ENCODE measurements at regions not wholly inside any gene's neighbourhood (a gene's known extent, or its start where the extent isn't known, plus 50 kb on each side); places are given as distances from the start of the nearest gene placed in this dataset.

DNA sequence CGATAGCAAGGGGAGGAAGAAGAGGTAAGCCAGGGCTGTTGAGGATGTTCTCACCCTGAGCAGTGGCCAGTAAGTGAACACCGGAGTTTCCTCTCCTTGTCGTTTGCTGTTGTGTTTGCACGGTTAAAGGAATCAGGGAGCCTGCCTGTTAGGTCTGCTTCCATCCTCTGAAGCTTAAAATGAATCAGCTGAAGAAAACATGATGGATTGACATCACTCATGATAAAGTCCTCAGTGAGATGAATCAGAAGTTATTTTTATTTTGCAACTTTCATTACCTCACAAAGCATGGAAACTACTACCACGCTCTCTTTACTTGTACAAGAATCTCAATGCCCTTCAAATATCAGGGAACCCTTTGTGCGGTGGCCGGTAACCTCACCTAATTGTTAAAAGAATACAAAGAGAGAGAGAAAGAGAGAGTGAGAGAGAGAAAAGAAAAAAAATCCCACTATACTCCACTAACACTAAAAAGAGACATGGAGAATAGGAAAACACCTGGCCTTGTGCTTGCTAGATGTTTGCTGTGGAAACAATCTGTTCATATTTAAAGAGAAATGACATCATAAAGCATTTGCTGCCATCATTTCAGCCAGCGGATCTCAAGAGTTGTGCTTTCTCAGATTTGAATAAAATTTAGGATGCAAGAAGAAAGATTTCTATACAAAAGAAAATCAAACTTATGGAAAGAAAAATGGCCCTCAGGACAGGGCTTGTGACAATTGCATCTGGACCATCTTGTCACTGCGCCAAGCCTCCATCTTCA is 441.6 kb upstream of the SALL1 start:
- no peak for DNase-seq (ENCODE audit: low read depth in 2 of 2)

DNA sequence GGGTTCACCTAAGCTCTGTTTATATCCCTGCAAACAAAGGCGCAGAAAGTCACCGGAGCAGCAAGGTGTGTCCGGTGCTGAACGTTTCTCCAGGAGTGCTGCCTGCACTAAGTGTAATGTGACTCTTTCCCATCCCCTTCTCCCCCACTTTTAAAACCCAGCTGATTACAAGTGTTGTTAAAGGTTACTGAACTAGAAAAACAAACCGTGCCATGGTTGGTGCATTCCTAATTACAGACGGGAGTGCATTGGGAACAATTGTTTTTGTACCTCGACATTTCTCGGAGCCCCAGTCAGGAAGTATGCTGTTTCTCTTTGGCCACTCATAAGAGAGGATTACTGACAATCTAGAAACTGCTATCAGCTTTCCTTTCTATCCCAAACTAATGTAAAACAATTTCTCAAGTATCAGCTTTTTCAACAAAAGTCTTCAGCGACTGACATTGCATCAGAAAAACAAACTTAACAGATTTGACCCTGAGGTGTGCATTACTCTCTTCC is 441.0 kb upstream of the SALL1 start:
- no peak for DNase-seq (ENCODE audit: low read depth in 2 of 2)

DNA sequence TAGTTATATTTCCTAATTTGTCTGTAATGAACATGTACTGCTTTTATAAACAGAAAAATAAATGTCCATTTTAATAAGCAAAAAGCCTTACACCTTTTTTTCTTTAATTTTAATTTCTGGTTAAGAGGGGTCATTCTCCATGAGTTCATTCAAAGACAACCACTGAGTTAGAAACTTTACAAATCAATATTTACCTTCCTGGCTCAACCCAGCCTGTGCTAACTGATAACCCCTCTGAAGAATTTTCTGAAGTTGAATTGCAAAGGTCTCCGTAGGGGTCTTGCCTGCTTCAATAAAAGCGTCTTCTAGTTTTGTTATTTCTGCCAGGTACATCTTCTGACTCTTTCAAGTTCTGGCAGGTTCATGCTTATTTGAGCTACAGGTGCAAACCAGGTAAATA is 440.4 kb upstream of the SALL1 start:
- no peak for DNase-seq (ENCODE audit: low read depth in 2 of 2)

DNA sequence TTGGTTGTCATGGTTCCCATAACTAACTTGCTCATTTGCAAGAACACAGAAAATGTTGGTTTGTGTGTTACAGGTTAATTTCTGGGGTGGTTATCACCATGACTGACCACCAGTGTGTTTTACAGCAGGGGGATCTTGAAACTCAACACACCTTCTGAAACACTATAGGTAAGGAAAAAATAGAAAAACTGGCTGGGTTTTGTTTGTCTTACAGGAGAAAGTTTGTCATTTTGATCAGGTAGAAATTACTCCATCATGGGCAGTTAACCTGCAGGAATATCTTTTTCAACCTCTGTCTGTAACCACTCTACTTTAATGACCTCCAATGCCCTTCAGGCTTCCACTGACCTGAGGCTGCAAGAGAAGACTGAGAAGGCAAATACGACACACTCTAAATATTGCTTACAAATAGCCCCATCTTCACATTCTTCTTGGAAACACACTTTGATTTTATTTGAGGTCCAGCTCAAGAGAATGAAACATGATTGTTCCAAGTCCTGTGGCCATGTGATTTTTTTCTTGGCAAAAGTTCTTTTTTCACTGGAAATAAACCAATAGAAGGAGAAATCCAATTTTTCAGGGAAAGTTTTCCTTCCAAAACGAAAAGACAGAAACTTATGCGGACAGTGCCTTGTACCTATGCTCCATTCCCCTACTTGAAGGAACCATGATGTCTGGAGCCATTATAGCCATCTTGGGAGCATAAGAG is 428.7 kb upstream of the SALL1 start:
- no peak for DNase-seq (ENCODE audit: low read depth in 2 of 2)

DNA sequence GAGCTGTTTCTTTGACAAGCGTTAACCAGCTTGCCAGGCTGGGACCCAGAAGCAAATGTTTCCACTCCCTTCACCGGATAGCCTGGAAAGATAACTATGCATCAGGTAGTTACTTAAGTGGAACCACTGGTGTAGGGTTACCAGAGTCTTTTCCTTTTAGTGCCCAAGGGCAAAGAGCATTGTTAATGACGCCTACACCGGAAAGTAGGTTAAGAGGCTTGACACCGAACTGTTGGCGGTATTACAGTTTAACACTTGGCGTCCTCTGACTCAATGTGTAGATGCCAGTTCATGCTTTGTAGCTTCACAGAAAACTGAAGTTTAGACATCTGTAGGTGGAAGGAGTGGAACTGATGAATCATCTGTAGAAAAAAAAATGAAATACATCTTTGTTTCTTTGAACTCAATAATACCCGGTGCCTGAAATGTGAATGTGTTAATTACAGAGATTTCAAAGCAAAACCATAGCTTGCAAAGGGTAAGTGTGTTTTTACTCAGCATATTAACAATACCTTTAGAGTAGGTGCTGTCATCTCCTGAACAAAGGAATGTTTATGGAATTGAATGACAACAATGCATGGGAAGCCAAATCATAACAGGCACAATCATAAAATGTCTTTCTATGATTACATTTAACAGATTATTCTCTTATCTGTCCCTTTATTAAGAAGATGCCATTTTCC is 426.7 kb upstream of the SALL1 start:
- no peak for DNase-seq (ENCODE audit: low read depth in 2 of 2)

DNA sequence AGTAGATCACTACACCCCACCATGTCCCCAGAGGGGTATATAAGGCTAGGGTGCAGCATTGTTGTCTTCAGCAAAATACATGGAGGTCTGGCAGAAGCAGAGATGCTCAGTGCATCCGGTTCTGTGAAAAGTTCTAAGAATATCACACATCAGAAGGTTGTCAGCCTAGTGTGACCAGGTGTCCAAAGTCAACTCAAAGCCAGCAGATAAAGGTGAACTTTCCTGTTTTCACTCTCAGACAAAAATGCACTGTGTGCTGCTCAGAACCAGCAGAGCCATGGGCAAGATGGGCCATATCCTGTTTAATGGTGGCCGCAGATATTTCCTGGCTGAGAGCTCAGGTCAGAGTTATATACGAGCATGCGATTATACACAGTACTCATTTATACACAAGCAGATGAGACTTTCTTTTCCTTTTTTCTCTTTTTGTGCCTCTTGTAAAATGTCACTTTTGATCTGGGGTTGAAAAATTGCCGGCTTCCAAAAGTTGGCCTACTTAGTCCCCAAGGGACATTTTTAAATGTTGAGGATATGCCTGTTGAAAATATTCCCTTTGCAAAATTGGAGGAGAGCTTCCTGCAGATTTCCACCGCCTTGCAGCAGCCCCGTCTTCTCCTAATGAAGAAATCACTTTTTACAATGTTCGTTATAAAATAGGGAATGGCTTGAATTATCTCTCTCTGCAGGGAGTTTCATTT is 425.6 kb upstream of the SALL1 start:
- no peak for DNase-seq (ENCODE audit: low read depth in 2 of 2)

DNA sequence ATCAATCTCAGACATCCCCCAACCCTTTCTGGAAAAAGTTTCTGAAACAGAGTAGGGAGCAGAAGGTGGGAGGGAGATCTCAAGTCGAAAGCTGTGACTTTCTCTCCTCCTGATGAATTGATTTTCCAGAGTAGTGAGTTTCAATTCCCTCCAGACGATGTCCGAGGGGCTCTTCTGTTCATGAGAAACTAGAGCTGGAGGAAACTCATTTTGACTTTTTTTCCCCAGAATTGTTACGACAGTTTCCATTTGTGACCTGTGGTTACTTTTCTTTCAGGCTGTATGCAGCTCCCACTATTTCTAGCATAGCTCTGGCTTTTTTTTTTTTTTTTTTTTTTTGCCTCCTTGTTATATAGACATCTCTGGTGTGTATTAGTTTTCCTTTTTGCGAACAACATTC is 422.1 kb upstream of the SALL1 start:
- DNase-seq (ENCODE audit: low read depth in 2 of 2), result no peak

DNA sequence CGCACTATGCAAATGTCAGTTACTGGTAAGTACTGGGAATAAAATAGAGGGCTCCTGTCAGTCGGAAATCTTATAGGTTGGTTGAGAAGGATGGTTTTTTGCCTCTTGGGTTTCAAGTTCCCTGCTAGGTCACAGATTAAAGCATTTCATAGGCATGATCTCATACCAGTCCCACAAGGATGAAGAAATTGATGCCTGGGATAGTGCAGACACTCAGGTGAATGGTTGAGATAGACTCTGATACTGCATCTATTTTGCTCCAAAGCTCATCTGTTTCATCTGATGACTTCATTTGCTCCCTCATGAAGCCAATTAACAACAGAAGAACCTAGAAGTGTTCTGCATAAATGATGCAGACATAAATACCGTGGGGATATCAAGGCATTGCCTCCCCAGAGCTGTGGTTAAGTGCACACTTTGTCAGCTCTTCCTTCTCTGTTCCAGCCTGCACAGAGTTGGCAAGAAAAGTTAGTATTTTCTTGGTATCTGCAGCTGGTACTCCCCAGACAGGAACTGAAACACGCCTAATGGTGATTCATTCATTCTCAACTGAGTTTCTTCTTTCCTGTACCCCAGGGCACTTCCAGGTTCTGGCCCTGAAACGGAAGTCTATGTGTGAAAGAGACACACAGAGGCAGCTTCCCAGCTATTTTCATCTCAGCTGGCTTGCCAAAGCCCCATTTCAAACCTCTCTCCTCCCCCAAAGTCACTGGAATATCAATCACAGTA is 418.3 kb upstream of the SALL1 start:
- DNase-seq (ENCODE audit: low read depth in 2 of 2), result no peak

DNA sequence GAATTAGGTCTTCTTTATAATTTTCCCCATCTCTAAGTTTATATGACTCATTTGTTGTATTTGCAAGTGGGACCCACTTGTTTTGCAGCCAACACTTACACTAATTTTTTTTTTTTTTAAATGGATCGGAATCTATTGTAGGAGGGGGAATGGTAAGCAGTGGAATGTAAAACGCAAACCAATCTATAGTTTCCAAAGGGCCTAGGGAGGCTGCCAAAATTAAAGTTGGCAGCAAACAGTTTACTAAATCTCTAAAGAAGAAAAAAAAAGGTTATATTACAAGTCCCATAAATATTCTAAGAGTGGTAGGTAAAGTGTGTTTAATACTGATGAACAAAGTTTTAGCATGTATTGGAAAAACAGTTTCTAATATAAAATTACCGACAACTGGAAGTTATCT is 416.8 kb upstream of the SALL1 start:
- DNase-seq (ENCODE audit: low read depth in 2 of 2), result no peak

DNA sequence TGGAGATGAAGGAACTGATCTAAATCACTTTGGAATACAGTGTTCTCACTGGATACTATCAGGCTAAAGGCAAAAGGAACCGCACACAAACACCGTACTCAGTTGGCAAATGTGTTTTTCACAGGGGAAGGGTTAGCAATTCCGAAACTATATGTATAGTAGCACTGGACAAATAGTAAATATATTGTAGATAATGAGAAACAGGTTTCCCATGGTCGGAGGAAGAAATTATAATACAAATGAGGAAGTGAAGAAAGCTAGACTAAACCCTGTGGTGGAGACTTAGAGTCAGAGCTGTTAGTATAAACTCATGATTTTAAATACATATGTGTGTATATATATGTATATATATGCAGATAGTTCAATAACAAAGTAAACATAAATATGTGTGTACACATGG is 414.1 kb upstream of the SALL1 start:
- no peak for DNase-seq (ENCODE audit: low read depth in 2 of 2)

DNA sequence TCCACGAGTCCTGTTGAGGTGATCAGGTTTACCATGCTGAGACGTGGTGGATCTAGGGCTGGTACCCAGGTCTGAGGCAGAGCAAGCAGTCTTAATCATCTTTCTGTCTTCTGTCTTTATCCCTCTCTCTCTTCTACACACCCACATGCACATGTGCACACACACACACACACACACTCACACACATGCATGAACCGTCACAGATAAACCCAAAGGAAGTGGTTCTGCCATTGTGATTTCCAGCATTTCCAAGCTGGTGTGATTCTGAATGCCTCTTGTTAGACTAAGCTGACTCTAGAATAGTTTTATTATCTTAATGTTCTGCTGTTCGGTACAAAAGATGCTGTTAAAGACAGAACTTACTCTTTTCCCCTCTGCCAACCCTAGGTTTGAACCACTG is 411.8 kb upstream of the SALL1 start:
- no peak for DNase-seq (ENCODE audit: low read depth in 2 of 2)

DNA sequence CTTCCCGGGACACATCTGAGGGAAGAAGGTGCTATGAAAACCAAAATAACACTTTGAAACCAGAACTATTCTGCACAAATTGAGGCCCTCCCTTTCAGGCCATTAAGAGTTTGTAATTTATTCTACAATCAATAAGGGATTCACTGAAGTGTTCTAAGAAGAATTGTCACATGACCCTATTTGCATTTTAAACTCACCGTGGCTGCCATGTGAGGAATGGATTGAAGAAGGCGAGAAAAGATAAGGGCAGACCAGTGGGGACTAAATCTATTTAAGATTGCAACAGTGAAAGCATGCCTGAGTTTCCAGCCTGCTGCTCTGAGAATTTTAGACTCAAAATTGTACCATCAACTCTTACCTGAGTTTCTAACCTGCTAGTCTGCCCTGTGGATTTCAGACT is 408.8 kb upstream of the SALL1 start:
- DNase-seq (ENCODE audit: low read depth in 2 of 2), result no peak

DNA sequence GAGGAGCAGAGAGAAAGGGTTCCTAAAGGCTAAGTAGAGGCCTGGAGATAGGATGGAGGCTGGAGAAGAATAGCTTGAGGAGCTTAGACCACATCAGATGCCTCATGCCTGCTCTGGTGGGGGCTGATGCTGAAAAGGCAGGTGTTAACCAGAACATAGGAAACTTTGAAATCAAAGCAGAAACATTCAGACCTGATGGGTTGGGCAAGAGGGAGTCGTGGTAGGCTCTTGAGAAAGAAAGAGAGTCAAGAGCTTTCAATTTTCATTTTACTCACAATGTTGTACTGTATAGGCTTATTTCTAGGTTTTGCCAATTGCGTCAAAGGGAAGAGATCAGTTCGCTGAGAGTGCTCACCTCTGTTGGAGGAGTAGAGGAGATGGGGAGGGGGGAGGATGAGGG is 406.6 kb upstream of the SALL1 start:
- no peak for DNase-seq (ENCODE audit: low read depth in 2 of 2)

DNA sequence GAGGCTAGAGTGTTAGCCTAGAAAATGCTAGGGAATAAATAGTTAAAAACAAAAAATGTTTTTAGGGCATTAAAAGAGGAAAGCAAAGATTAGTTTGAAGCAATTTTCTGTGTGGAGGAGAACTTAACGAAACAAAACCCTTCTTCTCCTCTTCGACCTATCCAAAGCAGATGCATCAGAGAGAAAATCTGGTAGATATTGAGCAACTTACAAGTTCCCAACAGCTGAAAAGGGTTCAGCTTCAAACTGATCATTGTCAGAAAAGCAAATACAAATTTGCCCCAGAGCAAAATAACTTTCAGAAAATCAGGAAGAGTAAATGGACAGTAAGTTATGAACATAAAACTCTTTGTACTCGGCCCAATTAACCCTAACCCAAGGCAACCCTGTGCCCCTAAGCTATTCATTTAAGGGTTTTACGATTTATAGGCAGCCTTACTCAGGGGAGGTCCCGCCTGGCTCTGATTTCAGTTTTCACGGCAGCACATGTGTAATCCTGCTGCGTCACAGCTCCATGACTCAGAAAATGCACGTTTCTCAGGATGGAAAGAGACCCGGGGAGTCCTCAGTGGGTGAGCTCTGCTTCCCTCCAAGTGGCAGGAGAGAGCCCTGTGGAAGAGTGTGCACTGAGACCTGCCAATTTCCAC is 405.7 kb upstream of the SALL1 start:
- DNase-seq (ENCODE audit: low read depth in 2 of 2), result no peak

DNA sequence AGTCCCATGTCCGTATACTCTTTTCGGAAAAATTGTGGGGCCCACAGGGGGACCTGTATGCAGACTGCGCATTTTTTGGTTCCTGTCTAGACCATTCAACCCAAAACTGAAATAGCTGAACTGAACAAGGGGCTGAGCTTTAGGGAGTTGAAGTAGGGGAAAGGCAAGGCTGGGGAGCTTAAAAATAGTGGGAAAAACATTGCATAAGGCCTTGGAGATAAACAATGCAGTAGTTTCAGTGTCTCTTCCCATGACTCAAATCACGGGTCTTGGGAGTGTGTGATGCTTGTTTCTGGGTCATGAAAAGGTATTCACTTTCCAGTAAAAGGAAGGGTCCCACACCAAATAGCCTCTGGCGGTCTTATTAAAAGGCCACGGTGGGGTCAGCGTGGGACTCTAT is 402.8 kb upstream of the SALL1 start:
- DNase-seq (ENCODE audit: low read depth in 2 of 2), result no peak

DNA sequence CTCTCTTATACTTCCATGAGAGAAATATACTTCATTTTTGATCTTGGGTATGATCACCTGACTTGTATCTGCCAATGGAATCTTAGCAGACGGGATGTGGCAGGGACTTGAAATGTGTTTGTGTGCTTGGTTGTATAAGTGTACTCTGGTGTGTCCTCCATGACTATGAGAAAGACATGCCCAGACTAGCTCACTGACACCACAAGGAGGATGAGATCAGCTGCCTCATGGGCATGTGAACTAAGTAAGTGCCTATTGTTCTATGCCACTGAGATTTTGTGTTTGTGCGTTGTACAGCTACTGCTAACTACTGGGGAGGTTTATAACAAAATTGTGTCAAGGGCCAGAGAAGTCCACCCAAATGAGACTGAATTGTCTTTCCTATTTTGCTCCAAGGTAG is 402.2 kb upstream of the SALL1 start:
- no peak for DNase-seq (ENCODE audit: low read depth in 2 of 2)

DNA sequence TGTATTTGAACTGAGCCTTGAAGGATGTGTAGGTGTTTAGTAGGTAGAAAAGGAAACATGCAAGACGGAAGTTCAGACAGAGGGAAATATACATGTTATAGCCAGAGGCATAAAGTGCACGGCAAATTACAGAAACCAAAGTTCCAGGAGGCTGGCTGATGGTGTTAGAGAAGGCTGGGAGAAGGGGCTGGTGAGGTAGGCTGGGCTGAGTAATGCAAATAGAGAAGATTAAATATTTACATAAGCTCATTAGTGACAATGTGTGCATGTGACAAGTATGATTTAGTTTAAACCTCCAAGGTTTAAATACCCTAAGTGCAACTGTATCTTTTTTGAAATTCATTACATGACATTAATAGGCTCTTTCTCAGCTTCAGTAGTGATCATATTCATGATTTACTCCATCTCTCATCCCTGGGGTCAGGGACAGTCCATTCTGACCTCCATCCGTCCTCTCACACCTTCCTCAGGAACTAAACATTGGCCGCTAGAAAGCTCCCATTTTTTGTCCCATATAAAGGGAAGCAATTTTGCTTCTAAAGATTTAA is 399.8 kb upstream of the SALL1 start:
- no peak for DNase-seq (ENCODE audit: low read depth in 2 of 2)

DNA sequence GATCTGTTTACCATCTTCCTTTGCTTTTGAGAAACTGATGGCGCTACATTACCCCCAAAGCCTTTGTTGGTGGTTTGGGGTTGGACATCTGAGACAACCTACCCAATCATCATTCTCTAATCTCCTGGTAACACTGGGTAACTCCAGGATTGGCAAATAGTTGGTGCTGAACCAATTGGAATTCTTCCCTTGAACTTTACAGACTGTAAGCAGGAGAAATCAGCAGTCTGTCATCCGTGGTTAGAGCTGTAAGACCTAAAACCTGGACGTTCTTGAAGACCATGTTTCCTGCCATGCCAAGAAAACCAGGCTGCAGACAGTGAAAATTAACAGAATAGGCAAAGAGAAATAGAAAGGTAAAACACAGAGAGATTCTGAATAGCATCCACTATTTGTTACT is 398.8 kb upstream of the SALL1 start:
- no peak for DNase-seq (ENCODE audit: low read depth in 2 of 2)

DNA sequence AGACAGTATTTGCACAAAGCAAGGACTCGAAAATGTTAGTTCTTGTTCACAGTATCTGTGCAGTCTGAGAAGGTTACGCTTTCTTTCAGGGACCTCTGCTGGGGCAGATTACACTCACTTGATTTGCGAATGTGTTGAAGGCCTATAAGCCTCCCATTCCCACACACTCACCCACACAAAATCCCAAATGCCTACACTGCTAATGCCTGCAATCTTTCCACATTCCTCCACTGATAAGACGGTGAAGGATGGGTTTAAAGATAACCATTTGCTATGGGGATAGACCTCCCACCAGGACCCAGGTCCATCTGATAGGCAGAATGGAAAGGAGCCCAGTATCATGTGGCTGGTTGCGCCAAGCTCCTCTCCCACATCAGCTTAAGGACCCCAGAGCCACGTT is 394.9 kb upstream of the SALL1 start:
- no peak for DNase-seq (ENCODE audit: low read depth in 2 of 2)

DNA sequence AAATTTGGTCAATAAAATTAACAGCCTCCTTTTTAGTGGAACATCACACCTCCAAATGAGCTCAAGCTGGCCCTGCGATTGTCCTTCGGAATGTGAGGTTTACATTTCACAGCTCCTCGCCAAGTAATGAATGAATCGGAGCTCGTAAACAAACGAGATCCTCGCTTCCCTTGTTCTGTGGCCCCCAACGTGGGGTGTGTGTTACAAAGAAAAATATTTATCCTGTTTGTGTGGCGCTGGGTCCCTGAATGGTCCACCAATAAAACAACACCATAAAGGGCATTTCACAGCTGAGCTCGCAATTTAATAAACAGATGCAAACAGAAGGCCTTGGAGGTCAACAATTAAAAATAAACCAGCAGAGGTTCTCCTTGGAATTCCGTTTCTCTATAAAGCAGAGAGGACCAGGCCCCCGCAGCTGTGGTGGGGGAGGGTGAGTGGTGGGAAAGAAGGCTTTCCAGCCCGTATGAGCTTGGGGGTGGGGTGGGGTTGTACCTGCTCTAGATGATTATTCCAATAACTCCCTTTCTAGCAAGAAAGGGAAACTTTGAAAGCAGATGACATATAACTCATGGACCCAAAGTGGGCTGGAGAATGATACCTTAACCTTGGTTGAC is 393.9 kb upstream of the SALL1 start:
- no peak for DNase-seq (ENCODE audit: low read depth in 2 of 2)
